Tibial artery (tissue), 4 donors: ENCODE measurements at regions not wholly inside any gene's neighbourhood (a gene's known extent, or its start where the extent isn't known, plus 50 kb on each side); places are given as distances from the start of the nearest gene placed in this dataset.
"Not testable (repeated sequence)": the region's sequence is repeated elsewhere in the genome, so short reads cannot be mapped to it uniquely, and the experiment has no call there.

ENCODE experiments used
- DNase-seq, 2 donors: peaks; one replicate each; pipeline ENCODE4 v3.0.0-alpha.2; 2019
- H3K27ac ChIP-seq, 2 donors: fragments of 200-600 bp; sonication (generic) in 1 of 2; 1 replicate in 1 of 2; 2 replicates in 1 of 2; pipeline ENCODE4 v1.5.1; 2018 to 2019; ENCODE audit warnings: mild to moderate bottlenecking in 1 of 2
- H3K27me3 ChIP-seq, 2 donors: fragments of 200-600 bp; sonication (generic) in 1 of 2; one replicate each; pipeline versions ENCODE4 v1.5.1 to v1.6.0; 2016 to 2019
- H3K36me3 ChIP-seq, 3 donors: fragments of 200-600 bp; sonication (generic) in 2 of 3; one replicate each; pipeline ENCODE4 v1.5.1; 2016 to 2019; ENCODE audit warnings: mild to moderate bottlenecking in 2 of 3
- H3K4me1 ChIP-seq, 4 donors: fragments of 200-600 bp; sonication (generic) in 2 of 4; 1 replicate in 3 of 4; 2 replicates in 1 of 4; pipeline ENCODE4 v1.5.1; 2016 to 2019
- H3K4me3 ChIP-seq, 2 donors: fragments of 200-600 bp; sonication (generic) in 1 of 2; 1 replicate in 1 of 2; 2 replicates in 1 of 2; pipeline ENCODE4 v1.5.1; 2018 to 2019; ENCODE audit warnings: mild to moderate bottlenecking in 2 of 2
- H3K9me3 ChIP-seq, 3 donors: fragments of 200-600 bp; sonication (generic) in 1 of 3; one replicate each; pipeline ENCODE4 v1.5.1; 2016 to 2019
- intact Hi-C: fragments of 100-400 bp; cut with DNase I; formaldehyde crosslinking; loops from one replicate; pipeline ENCODE4 v1.15.0; 2023; ENCODE audit warnings: low total_unique reads
- TF ChIP-seq, protein P1 (sequence below), 2 experiments: fragments of 200-600 bp in 1 of 2; fragments of 450-650 bp in 1 of 2; IDR thresholded peaks; one replicate each; pipeline ENCODE4 v1.5.1; 2017 to 2019; ENCODE audit warnings: antibody characterized with exemption in 2 of 2, mild to moderate bottlenecking in 1 of 2, moderate library complexity in 1 of 2

DNA sequence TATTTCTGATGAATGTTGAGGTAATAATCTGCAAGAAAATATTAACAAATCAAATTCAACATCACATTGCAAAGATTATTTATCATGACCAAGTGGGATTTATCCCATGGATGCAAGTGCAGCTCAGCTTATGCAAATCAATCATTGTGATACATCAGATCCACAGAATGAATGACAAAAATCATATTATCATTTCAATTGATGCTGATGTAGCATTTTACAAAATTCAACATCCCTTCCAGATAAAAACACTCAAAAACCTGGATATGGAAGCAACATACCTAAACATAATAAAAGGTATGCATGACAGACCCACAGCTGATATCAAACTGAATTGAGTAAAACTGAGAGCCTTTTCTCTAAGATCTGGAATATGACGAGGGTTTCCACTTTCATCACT is 1915.4 kb downstream of the ARAP2 start:
- intact Hi-C loops, result no loop called here
- DNase-seq, result no peak
- TF ChIP-seq, protein P1, sequence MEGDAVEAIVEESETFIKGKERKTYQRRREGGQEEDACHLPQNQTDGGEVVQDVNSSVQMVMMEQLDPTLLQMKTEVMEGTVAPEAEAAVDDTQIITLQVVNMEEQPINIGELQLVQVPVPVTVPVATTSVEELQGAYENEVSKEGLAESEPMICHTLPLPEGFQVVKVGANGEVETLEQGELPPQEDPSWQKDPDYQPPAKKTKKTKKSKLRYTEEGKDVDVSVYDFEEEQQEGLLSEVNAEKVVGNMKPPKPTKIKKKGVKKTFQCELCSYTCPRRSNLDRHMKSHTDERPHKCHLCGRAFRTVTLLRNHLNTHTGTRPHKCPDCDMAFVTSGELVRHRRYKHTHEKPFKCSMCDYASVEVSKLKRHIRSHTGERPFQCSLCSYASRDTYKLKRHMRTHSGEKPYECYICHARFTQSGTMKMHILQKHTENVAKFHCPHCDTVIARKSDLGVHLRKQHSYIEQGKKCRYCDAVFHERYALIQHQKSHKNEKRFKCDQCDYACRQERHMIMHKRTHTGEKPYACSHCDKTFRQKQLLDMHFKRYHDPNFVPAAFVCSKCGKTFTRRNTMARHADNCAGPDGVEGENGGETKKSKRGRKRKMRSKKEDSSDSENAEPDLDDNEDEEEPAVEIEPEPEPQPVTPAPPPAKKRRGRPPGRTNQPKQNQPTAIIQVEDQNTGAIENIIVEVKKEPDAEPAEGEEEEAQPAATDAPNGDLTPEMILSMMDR (IDR thresholded peaks at IDR 0.05), result no peak
- Histone ChIP-seq H3K36me3 (no peaks in the 10 kb centered on the region), H3K27me3 (no peaks in the 10 kb centered on the region), H3K27ac (no peak overlapping the region), H3K4me1 (no peaks in the 10 kb centered on the region), H3K4me3 (no peak overlapping the region), H3K9me3 (no peaks in the 10 kb centered on the region)

GRCh38 chr4:34335156-34335555 is 1909.2 kb downstream of the ARAP2 start:
- H3K36me3 ChIP-seq, DNase-seq, H3K27me3 ChIP-seq, H3K4me1 ChIP-seq, intact Hi-C loops, H3K27ac ChIP-seq, H3K9me3 ChIP-seq, H3K4me3 ChIP-seq: not testable (repeated sequence)

GRCh38 chr4:34335556-34335955 is 1908.8 kb downstream of the ARAP2 start:
- H3K4me3 ChIP-seq, DNase-seq, H3K27ac ChIP-seq, intact Hi-C loops, H3K9me3 ChIP-seq, H3K4me1 ChIP-seq, H3K27me3 ChIP-seq, H3K36me3 ChIP-seq: not testable (repeated sequence)

GRCh38 chr4:34362654-34363053 is 1881.7 kb downstream of the ARAP2 start:
- no peak for DNase-seq
- Histone ChIP-seq H3K27me3 (no peaks in the 10 kb centered on the region), H3K4me1 (no peaks in the 10 kb centered on the region), H3K4me3 (no peak overlapping the region), H3K27ac (no peak overlapping the region), H3K36me3 (no peaks in the 10 kb centered on the region), H3K9me3 (no peaks in the 10 kb centered on the region)
- intact Hi-C loops, result no loop called here
- TF ChIP-seq, protein P1 (IDR thresholded peaks at IDR 0.05), result no peak

- H3K27ac ChIP-seq, result no peak overlapping the region
- no peaks in the 10 kb centered on the region for H3K9me3 ChIP-seq
- H3K27me3 ChIP-seq, result no peaks in the 10 kb centered on the region
- TF ChIP-seq, protein P1 (IDR thresholded peaks at IDR 0.05), result no peak
- no peak for DNase-seq
- H3K36me3 ChIP-seq, result no peaks in the 10 kb centered on the region
- intact Hi-C loops, result no loop called here
- H3K4me3 ChIP-seq, result no peak overlapping the region
- no peaks in the 10 kb centered on the region for H3K4me1 ChIP-seq
These were observed 1880.5 kb downstream of the ARAP2 start for GRCh38 chr4:34363842-34364241.

GRCh38 chr4:34365946-34366345 is 1878.4 kb downstream of the ARAP2 start:
- Histone ChIP-seq H3K4me1 (no peaks in the 10 kb centered on the region), H3K27me3 (no peaks in the 10 kb centered on the region), H3K9me3 (no peaks in the 10 kb centered on the region), H3K27ac (no peak overlapping the region), H3K4me3 (no peak overlapping the region), H3K36me3 (no peaks in the 10 kb centered on the region)
- intact Hi-C loops, result no loop called here
- TF ChIP-seq, protein P1 (IDR thresholded peaks at IDR 0.05), result no peak
- no peak for DNase-seq

DNA sequence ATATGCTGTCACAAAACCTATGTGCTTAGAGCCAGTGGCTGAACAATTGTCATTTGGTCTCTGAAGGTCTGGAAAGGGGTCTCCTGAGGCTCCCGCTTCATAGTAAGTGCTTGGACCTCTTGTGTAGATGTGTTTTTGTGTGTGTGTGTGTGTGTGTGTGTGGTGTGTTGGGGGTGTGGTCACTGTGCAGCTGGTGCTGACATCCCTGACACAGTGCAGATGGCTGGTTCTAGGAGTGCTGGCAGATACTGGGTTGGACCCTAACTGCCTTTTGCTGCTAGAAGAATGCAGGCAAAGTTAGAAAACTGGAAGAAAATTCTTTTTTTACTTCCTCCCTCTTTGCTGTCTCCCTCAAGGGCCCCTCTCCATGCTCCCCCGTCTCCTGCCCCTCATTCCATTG is 1872.6 kb downstream of the ARAP2 start:
- DNase-seq, result no peak
- H3K9me3 ChIP-seq, result no peaks in the 10 kb centered on the region
- no peaks in the 10 kb centered on the region for H3K27me3 ChIP-seq
- TF ChIP-seq, protein P1 (IDR thresholded peaks at IDR 0.05), result no peak
- intact Hi-C loops, result no loop called here
- no peaks in the 10 kb centered on the region for H3K36me3 ChIP-seq
- H3K4me3 ChIP-seq, result no peak overlapping the region
- H3K4me1 ChIP-seq, result no peaks in the 10 kb centered on the region
- H3K27ac ChIP-seq, result no peak overlapping the region
